Neural progenitor cell (in vitro differentiated cells): ENCODE measurements at regions not wholly inside any gene's neighbourhood (a gene's known extent, or its start where the extent isn't known, plus 50 kb on each side); places are given as distances from the start of the nearest gene placed in this dataset.

Source experiments
- DNase-seq: peaks from one replicate; pipeline ENCODE4 v3.0.0-alpha.2; 2016; ENCODE audit warnings: low spot score
- H2AFZ ChIP-seq: fragments of 200-600 bp; sonication (generic); replicated peaks from 2 replicates; pipeline ENCODE4 v1.6.1; 2016; ENCODE audit warnings: antibody characterized with exemption
- H3F3A ChIP-seq: fragments of 200-600 bp; sonication (generic); 2 replicates; pipeline ENCODE4 v1.6.1; 2016; ENCODE audit warnings: antibody characterized with exemption, low read depth
- H3K27ac ChIP-seq: fragments of 200-600 bp; sonication (generic); 2 replicates; pipeline ENCODE4 v1.5.1; 2016; ENCODE audit warnings: mild to moderate bottlenecking
- H3K27me3 ChIP-seq: fragments of 200-600 bp; sonication (generic); 2 replicates; pipeline ENCODE4 v1.6.1; 2016; ENCODE audit warnings: mild to moderate bottlenecking, moderate library complexity
- H3K36me3 ChIP-seq: fragments of 200-600 bp; sonication (generic); 2 replicates; pipeline ENCODE4 v1.5.1; 2016
- H3K4me1 ChIP-seq: fragments of 200-600 bp; sonication (generic); 2 replicates; pipeline ENCODE4 v1.6.1; 2016; ENCODE audit warnings: mixed run types
- H3K4me2 ChIP-seq: fragments of 200-600 bp; sonication (generic); 2 replicates; pipeline ENCODE4 v1.6.1; 2016
- H3K4me3 ChIP-seq: fragments of 200-600 bp; sonication (generic); 2 replicates; pipeline ENCODE4 v1.5.1; 2016
- H3K79me2 ChIP-seq: fragments of 200-600 bp; sonication (generic); 2 replicates; pipeline ENCODE4 v1.6.1; 2016; ENCODE audit warnings: low read depth
- H3K9ac ChIP-seq: fragments of 200-600 bp; sonication (generic); 2 replicates; pipeline ENCODE4 v1.6.1; 2016
- H3K9me3 ChIP-seq: fragments of 200-600 bp; sonication (generic); 2 replicates; pipeline ENCODE4 v1.5.1; 2016; ENCODE audit warnings: low read depth
- H4K20me1 ChIP-seq: fragments of 200-600 bp; sonication (generic); 2 replicates; pipeline ENCODE4 v1.6.1; 2016; ENCODE audit warnings: low read depth
- H3K27ac Mint-ChIP-seq: 3 replicates; pipeline ENCODE4 v1.8.0; 2021; ENCODE audit warnings: mixed read lengths
- H3K27me3 Mint-ChIP-seq: 2 replicates; pipeline ENCODE4 v1.8.0; 2022; ENCODE audit warnings: low read depth, mild to moderate bottlenecking, inconsistent platforms, moderate library complexity, mixed read lengths; ENCODE audit not compliant: insufficient read depth
- H3K36me3 Mint-ChIP-seq: 3 replicates; pipeline ENCODE4 v1.8.0; 2021; ENCODE audit warnings: mixed read lengths
- H3K4me1 Mint-ChIP-seq: 3 replicates; pipeline ENCODE4 v1.8.0; 2021; ENCODE audit warnings: mixed read lengths
- H3K4me3 Mint-ChIP-seq: 3 replicates; pipeline ENCODE4 v1.8.0; 2021; ENCODE audit warnings: mild to moderate bottlenecking, moderate library complexity, mixed read lengths
- H3K9me3 Mint-ChIP-seq: 3 replicates; pipeline ENCODE4 v1.8.0; 2020; ENCODE audit warnings: mixed read lengths
- CTCF ChIP-seq: fragments of 200-600 bp; sonication (generic); IDR thresholded peaks from 2 replicates; pipeline ENCODE4 v1.5.1; 2017; ENCODE audit warnings: antibody characterized with exemption, mild to moderate bottlenecking
- EZH2 ChIP-seq: fragments of 200-600 bp; sonication (generic); IDR thresholded peaks from 2 replicates; pipeline ENCODE4 v1.6.1; 2017; ENCODE audit warnings: antibody characterized with exemption, mild to moderate bottlenecking, moderate library complexity
- EZH2phosphoT487 ChIP-seq: fragments of 200-600 bp; sonication (generic); IDR thresholded peaks from 2 replicates; pipeline ENCODE4 v1.6.1; 2017; ENCODE audit warnings: antibody characterized with exemption

GRCh38 chr15:31262143-31262530, 64.5 kb upstream of the KLF13 start:
- Histone ChIP-seq H3K4me1 (peaks cover 12% of the 10 kb centered on the region), H2AFZ (no peak overlapping the region), H3K27ac (no peak overlapping the region), H3K27me3 (no peaks in the 10 kb centered on the region), H3K4me2 (no peak overlapping the region), H3K9ac (no peak overlapping the region), H3K9me3 (no peaks in the 10 kb centered on the region), H3K79me2 (no peaks in the 10 kb centered on the region), H3K36me3 (no peaks in the 10 kb centered on the region), H4K20me1 (no peaks in the 10 kb centered on the region), H3F3A (no peaks in the 10 kb centered on the region), H3K4me3 (no peak overlapping the region)
- Mint-ChIP-seq H3K9me3 (no peaks in the 10 kb centered on the region), H3K36me3 (no peaks in the 10 kb centered on the region), H3K4me3 (no peak overlapping the region), H3K27me3 (peaks cover 10% of the 10 kb centered on the region), H3K4me1 (peaks cover 4% of the 10 kb centered on the region), H3K27ac (no peak overlapping the region)
- DNase-seq, result no peak
- TF ChIP-seq EZH2phosphoT487 (no peak), EZH2 (no peak), CTCF (no peak)

GRCh38 chr15:31262901-31263671, 63.5 kb upstream of the KLF13 start:
- no peaks in the 10 kb centered on the region for H3K9me3 ChIP-seq
- Mint-ChIP-seq H3K4me3 (no peak overlapping the region), H3K4me1 (peaks cover 8% of the 10 kb centered on the region), H3K36me3 (no peaks in the 10 kb centered on the region), H3K9me3 (no peaks in the 10 kb centered on the region), H3K27ac (no peak overlapping the region), H3K27me3 (peaks cover 12% of the 10 kb centered on the region)
- peaks cover 12% of the 10 kb centered on the region for H3K4me1 ChIP-seq
- H3K9ac ChIP-seq, result no peak overlapping the region
- no peak overlapping the region for H2AFZ ChIP-seq
- no peak overlapping the region for H3K4me2 ChIP-seq
- H4K20me1 ChIP-seq, result no peaks in the 10 kb centered on the region
- no peaks in the 10 kb centered on the region for H3K36me3 ChIP-seq
- TF ChIP-seq EZH2, result no peak
- TF ChIP-seq CTCF, result no peak
- no peak for TF ChIP-seq EZH2phosphoT487
- H3K27me3 ChIP-seq, result no peaks in the 10 kb centered on the region
- H3K27ac ChIP-seq, result no peak overlapping the region
- no peaks in the 10 kb centered on the region for H3K79me2 ChIP-seq
- H3F3A ChIP-seq, result no peaks in the 10 kb centered on the region
- DNase-seq, result no peak
- no peak overlapping the region for H3K4me3 ChIP-seq

- Histone ChIP-seq H3K4me3 (no peak overlapping the region), H3K36me3 (no peaks in the 10 kb centered on the region), H4K20me1 (no peaks in the 10 kb centered on the region), H3K9me3 (no peaks in the 10 kb centered on the region), H2AFZ (no peak overlapping the region), H3K9ac (no peak overlapping the region), H3F3A (no peaks in the 10 kb centered on the region), H3K4me1 (peaks cover 12% of the 10 kb centered on the region), H3K27ac (no peak overlapping the region), H3K79me2 (no peaks in the 10 kb centered on the region), H3K4me2 (no peak overlapping the region), H3K27me3 (no peaks in the 10 kb centered on the region)
- peaks cover 12% of the 10 kb centered on the region for H3K27me3 Mint-ChIP-seq
- no peak overlapping the region for H3K4me3 Mint-ChIP-seq
- peaks cover 8% of the 10 kb centered on the region for H3K4me1 Mint-ChIP-seq
- no peaks in the 10 kb centered on the region for H3K36me3 Mint-ChIP-seq
- H3K9me3 Mint-ChIP-seq, result no peaks in the 10 kb centered on the region
- TF ChIP-seq CTCF (no peak), EZH2 (no peak), EZH2phosphoT487 (no peak)
- H3K27ac Mint-ChIP-seq, result peak overlapping the region; percentile 21
- DNase-seq, result peak; percentile 1
These were observed 62.7 kb upstream of the KLF13 start for GRCh38 chr15:31263751-31264558.
